ENCODE measurements at regions not wholly inside any gene's neighbourhood (a gene's known extent, or its start where the extent isn't known, plus 50 kb on each side); places are given as distances from the start of the nearest gene placed in this dataset.

GRCh38 chr20:48203252-48203651, 418.0 kb upstream of the SULF2 start:
- H3K27me3 ChIP-seq: peaks cover 0 to 12% of the 10 kb centered on the region in 2 donors
- no peak overlapping the region for H3K27ac ChIP-seq
- no peaks in the 10 kb centered on the region for H3K4me1 ChIP-seq
- no peaks in the 10 kb centered on the region for H3K9me3 ChIP-seq
- intact Hi-C loops (cut with DNase I; ENCODE audit: low total_unique reads): no loop called here
- no peak overlapping the region for H3K4me3 ChIP-seq
- H3K36me3 ChIP-seq: no peaks in the 10 kb centered on the region
- no peak for DNase-seq
- no peak for TF ChIP-seq CTCF (IDR thresholded peaks at IDR 0.05)

GRCh38 chr20:48202334-48203113, 417.2 kb upstream of the SULF2 start:
- TF ChIP-seq CTCF (IDR thresholded peaks at IDR 0.05): no peak
- no peak overlapping the region for H3K4me3 ChIP-seq
- no peak for DNase-seq
- no peak overlapping the region for H3K27ac ChIP-seq
- no peaks in the 10 kb centered on the region for H3K36me3 ChIP-seq
- intact Hi-C loops (cut with DNase I; ENCODE audit: low total_unique reads): no loop called here
- no peaks in the 10 kb centered on the region for H3K4me1 ChIP-seq
- peaks cover 0 to 18% of the 10 kb centered on the region in 2 donors for H3K27me3 ChIP-seq
- no peaks in the 10 kb centered on the region for H3K9me3 ChIP-seq

GRCh38 chr20:48201885-48202284, 416.6 kb upstream of the SULF2 start:
- H3K4me1 ChIP-seq: no peaks in the 10 kb centered on the region
- DNase-seq: no peak
- no peaks in the 10 kb centered on the region for H3K9me3 ChIP-seq
- no peaks in the 10 kb centered on the region for H3K36me3 ChIP-seq
- TF ChIP-seq CTCF (IDR thresholded peaks at IDR 0.05): no peak
- intact Hi-C loops (cut with DNase I; ENCODE audit: low total_unique reads): no loop called here
- no peak overlapping the region for H3K4me3 ChIP-seq
- H3K27ac ChIP-seq: no peak overlapping the region
- peaks cover 0 to 24% of the 10 kb centered on the region in 2 donors for H3K27me3 ChIP-seq

GRCh38 chr20:48201188-48201587, 415.9 kb upstream of the SULF2 start:
- no peaks in the 10 kb centered on the region for H3K9me3 ChIP-seq
- intact Hi-C loops (cut with DNase I; ENCODE audit: low total_unique reads): no loop called here
- H3K4me1 ChIP-seq: no peaks in the 10 kb centered on the region
- H3K36me3 ChIP-seq: no peaks in the 10 kb centered on the region
- H3K4me3 ChIP-seq: no peak overlapping the region
- no peak for TF ChIP-seq CTCF (IDR thresholded peaks at IDR 0.05)
- no peak overlapping the region for H3K27ac ChIP-seq
- no peak for DNase-seq
- peaks cover 0 to 30% of the 10 kb centered on the region in 2 donors for H3K27me3 ChIP-seq

GRCh38 chr20:48198929-48199451, 413.7 kb upstream of the SULF2 start:
- Histone ChIP-seq H3K27ac (no peak overlapping the region), H3K9me3 (no peaks in the 10 kb centered on the region), H3K4me1 (no peaks in the 10 kb centered on the region), H3K27me3 (peaks cover 0 to 49% of the 10 kb centered on the region in 2 donors), H3K36me3 (no peaks in the 10 kb centered on the region), H3K4me3 (no peak overlapping the region)
- DNase-seq: no peak
- intact Hi-C loops (cut with DNase I; ENCODE audit: low total_unique reads): no loop called here
- TF ChIP-seq CTCF (IDR thresholded peaks at IDR 0.05): no peak
